Breast epithelium (tissue), 3 donors: ENCODE measurements at regions not wholly inside any gene's neighbourhood (a gene's known extent, or its start where the extent isn't known, plus 50 kb on each side); places are given as distances from the start of the nearest gene placed in this dataset.

Experiments
- POLR2A ChIP-seq: fragments of 450-650 bp; IDR thresholded peaks from one replicate; pipeline ENCODE4 v1.6.1; 2016; ENCODE audit warnings: antibody characterized with exemption, mild to moderate bottlenecking, moderate library complexity
- POLR2AphosphoS5 ChIP-seq, 3 donors: sonication (generic); formaldehyde crosslinking; IDR thresholded peaks; one replicate each; pipeline ENCODE4 v1.6.1; 2017; ENCODE audit warnings: antibody characterized with exemption in 3 of 3
- TF ChIP-seq, protein P1 (sequence below), 3 donors: fragments of 450-650 bp; IDR thresholded peaks; one replicate each; pipeline ENCODE4 v1.5.1; 2016 to 2017; ENCODE audit warnings: antibody characterized with exemption in 3 of 3, mild to moderate bottlenecking in 3 of 3, moderate library complexity in 3 of 3

DNA sequence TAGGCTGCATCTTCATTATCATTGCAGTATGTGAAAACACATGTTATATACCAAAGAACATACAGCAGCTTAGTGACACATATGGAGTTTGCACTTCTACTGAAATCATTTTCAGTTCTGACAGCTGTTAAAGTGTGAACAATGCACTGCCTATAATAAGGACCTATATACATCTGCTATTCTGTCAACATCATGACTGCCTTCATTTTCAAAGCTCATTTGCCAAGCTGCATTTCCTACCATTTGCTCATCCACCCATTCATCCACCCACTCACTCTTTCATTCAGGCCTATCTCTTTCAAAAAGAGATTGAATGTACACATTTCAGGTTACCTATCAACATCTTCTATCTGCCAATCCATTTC is 81.7 kb upstream of the STK17B start:
- TF ChIP-seq POLR2A = no peak
- TF ChIP-seq, protein P1, sequence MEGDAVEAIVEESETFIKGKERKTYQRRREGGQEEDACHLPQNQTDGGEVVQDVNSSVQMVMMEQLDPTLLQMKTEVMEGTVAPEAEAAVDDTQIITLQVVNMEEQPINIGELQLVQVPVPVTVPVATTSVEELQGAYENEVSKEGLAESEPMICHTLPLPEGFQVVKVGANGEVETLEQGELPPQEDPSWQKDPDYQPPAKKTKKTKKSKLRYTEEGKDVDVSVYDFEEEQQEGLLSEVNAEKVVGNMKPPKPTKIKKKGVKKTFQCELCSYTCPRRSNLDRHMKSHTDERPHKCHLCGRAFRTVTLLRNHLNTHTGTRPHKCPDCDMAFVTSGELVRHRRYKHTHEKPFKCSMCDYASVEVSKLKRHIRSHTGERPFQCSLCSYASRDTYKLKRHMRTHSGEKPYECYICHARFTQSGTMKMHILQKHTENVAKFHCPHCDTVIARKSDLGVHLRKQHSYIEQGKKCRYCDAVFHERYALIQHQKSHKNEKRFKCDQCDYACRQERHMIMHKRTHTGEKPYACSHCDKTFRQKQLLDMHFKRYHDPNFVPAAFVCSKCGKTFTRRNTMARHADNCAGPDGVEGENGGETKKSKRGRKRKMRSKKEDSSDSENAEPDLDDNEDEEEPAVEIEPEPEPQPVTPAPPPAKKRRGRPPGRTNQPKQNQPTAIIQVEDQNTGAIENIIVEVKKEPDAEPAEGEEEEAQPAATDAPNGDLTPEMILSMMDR (IDR thresholded peaks at IDR 0.05) = no peak
- no peak for TF ChIP-seq POLR2AphosphoS5 (IDR thresholded peaks at IDR 0.05)
